GM23338 (cell line): ENCODE measurements at regions not wholly inside any gene's neighbourhood (a gene's known extent, or its start where the extent isn't known, plus 50 kb on each side); places are given as distances from the start of the nearest gene placed in this dataset.

ENCODE experiments used
- ATAC-seq: fragments of 200-7000 bp; cut with Tn5 transposase; 3 replicates; pipeline ENCODE4 v1.9.1; 2020
- DNase-seq: peaks from one replicate; pipeline ENCODE4 v3.0.0-alpha.2; 2015; ENCODE audit warnings: low spot score
- H2AFZ ChIP-seq: fragments of 200-600 bp; sonication (generic); 2 replicates; pipeline ENCODE4 v1.8.0; 2016; ENCODE audit warnings: antibody characterized with exemption, mild to moderate bottlenecking, moderate library complexity
- H3F3A ChIP-seq: fragments of 200-600 bp; sonication (generic); replicated peaks from 2 replicates; pipeline ENCODE4 v1.8.0; 2017; ENCODE audit warnings: antibody characterized with exemption, mixed run types, low read depth
- H3K27ac ChIP-seq: fragments of 200-600 bp; sonication (generic); 2 replicates; pipeline ENCODE4 v1.6.1; 2016; ENCODE audit warnings: low read depth
- H3K27me3 ChIP-seq: fragments of 200-600 bp; sonication (generic); 2 replicates; pipeline ENCODE4 v1.8.0; 2016; ENCODE audit warnings: mild to moderate bottlenecking, mixed run types, moderate library complexity; ENCODE audit not compliant: insufficient read depth
- H3K36me3 ChIP-seq: fragments of 200-600 bp; sonication (generic); 2 replicates; pipeline ENCODE4 v1.8.0; 2016; ENCODE audit warnings: mild to moderate bottlenecking; ENCODE audit not compliant: insufficient read depth
- H3K4me1 ChIP-seq: fragments of 200-600 bp; sonication (generic); 2 replicates; pipeline ENCODE4 v1.8.0; 2016; ENCODE audit warnings: mild to moderate bottlenecking, moderate library complexity; ENCODE audit not compliant: insufficient read depth
- H3K4me2 ChIP-seq: fragments of 200-600 bp; sonication (generic); 2 replicates; pipeline ENCODE4 v1.7.1; 2017; ENCODE audit warnings: mixed run types
- H3K4me3 ChIP-seq: fragments of 200-600 bp; sonication (generic); 2 replicates; pipeline ENCODE4 v1.6.1; 2016; ENCODE audit warnings: mixed run types
- H3K79me2 ChIP-seq: fragments of 200-600 bp; sonication (generic); replicated peaks from 2 replicates; pipeline ENCODE4 v1.8.0; 2017; ENCODE audit warnings: mild to moderate bottlenecking; ENCODE audit not compliant: insufficient read depth
- H3K9me2 ChIP-seq: fragments of 200-600 bp; sonication (generic); 2 replicates; pipeline ENCODE4 v1.8.0; 2017; ENCODE audit not compliant: insufficient read depth
- H4K20me1 ChIP-seq: fragments of 200-600 bp; sonication (generic); replicated peaks from 2 replicates; pipeline ENCODE4 v1.8.0; 2017; ENCODE audit warnings: mild to moderate bottlenecking; ENCODE audit not compliant: insufficient read depth
- H3K27ac Mint-ChIP-seq: 2 replicates; pipeline ENCODE4 v1.8.0; 2020; ENCODE audit warnings: inconsistent platforms, mild to moderate bottlenecking, moderate library complexity, mixed read lengths
- H3K27me3 Mint-ChIP-seq: 3 replicates; pipeline ENCODE4 v1.8.0; 2022; ENCODE audit warnings: low read depth, mild to moderate bottlenecking, moderate library complexity, mixed read lengths, inconsistent platforms; ENCODE audit not compliant: insufficient read depth, poor library complexity
- H3K36me3 Mint-ChIP-seq: 3 replicates; pipeline ENCODE4 v1.8.0; 2021; ENCODE audit warnings: low read depth, mild to moderate bottlenecking, inconsistent platforms, moderate library complexity, mixed read lengths
- H3K4me1 Mint-ChIP-seq: 3 replicates; pipeline ENCODE4 v1.8.0; 2020; ENCODE audit warnings: mild to moderate bottlenecking, inconsistent platforms, mixed read lengths
- H3K4me3 Mint-ChIP-seq: 3 replicates; pipeline ENCODE4 v1.8.0; 2021; ENCODE audit warnings: moderate library complexity, mild to moderate bottlenecking, inconsistent platforms, mixed read lengths
- H3K9me3 Mint-ChIP-seq: 3 replicates; pipeline ENCODE4 v1.8.0; 2020; ENCODE audit warnings: moderate library complexity, mild to moderate bottlenecking, inconsistent platforms, mixed read lengths
- CREB1 ChIP-seq: fragments of 250-450 bp; sonication (Bioruptor Pico); IDR thresholded peaks from 2 replicates; pipeline ENCODE4 v1.5.0; 2020; ENCODE audit warnings: low read depth, mild to moderate bottlenecking, moderate library complexity
- CTCF ChIP-seq, 2 experiments: fragments of 200-600 bp in 1 of 2; sonication (generic) in 1 of 2; conservative IDR thresholded peaks; 2 replicates each; pipeline versions ENCODE4 v1.5.1 to v1.6.1; 2016 to 2017; ENCODE audit warnings: antibody characterized with exemption in 2 of 2, low read depth in 2 of 2, mild to moderate bottlenecking in 2 of 2, moderate library complexity in 1 of 2
- ETS1 ChIP-seq: IDR thresholded peaks from 2 replicates; pipeline ENCODE4 v1.6.1; 2016; ENCODE audit warnings: antibody characterized with exemption
- EZH2 ChIP-seq: fragments of 200-600 bp; sonication (generic); IDR thresholded peaks from one replicate; pipeline ENCODE4 v1.8.0; 2017; ENCODE audit warnings: antibody characterized with exemption, mild to moderate bottlenecking, low read depth; ENCODE audit not compliant: unreplicated experiment
- EZH2phosphoT487 ChIP-seq: fragments of 200-600 bp; sonication (generic); IDR thresholded peaks from one replicate; pipeline ENCODE4 v1.8.1; 2018; ENCODE audit warnings: antibody characterized with exemption; ENCODE audit not compliant: unreplicated experiment
- JUNB ChIP-seq: IDR thresholded peaks from one replicate; pipeline ENCODE4 v1.6.1; 2016; ENCODE audit warnings: antibody characterized with exemption; ENCODE audit not compliant: unreplicated experiment
- NANOG ChIP-seq: IDR thresholded peaks from 2 replicates; pipeline ENCODE4 v1.6.1; 2016; ENCODE audit warnings: antibody characterized with exemption, borderline replicate concordance
- POLR2AphosphoS5 ChIP-seq: IDR thresholded peaks from 2 replicates; pipeline ENCODE4 v1.6.1; 2016; ENCODE audit warnings: antibody characterized with exemption, low read depth
- REST ChIP-seq: IDR thresholded peaks from one replicate; pipeline ENCODE4 v1.6.1; 2018; ENCODE audit warnings: antibody characterized with exemption; ENCODE audit not compliant: unreplicated experiment
- STAT1 ChIP-seq: IDR thresholded peaks from one replicate; pipeline ENCODE4 v1.6.1; 2016; ENCODE audit warnings: antibody characterized with exemption; ENCODE audit not compliant: unreplicated experiment
- ZNF114 ChIP-seq: fragments of 250-450 bp; sonication (Bioruptor Pico); IDR thresholded peaks from 2 replicates; pipeline ENCODE4 v1.5.0; 2020; ENCODE audit warnings: mild to moderate bottlenecking, moderate library complexity
- ZNF331 ChIP-seq: fragments of 250-450 bp; sonication (Bioruptor Pico); IDR thresholded peaks from 2 replicates; pipeline ENCODE4 v1.5.0; 2020; ENCODE audit warnings: low read depth, mild to moderate bottlenecking, moderate library complexity
- ZNF462 ChIP-seq: fragments of 250-450 bp; sonication (Bioruptor Pico); IDR thresholded peaks from 2 replicates; pipeline ENCODE4 v1.5.0; 2020; ENCODE audit warnings: mild to moderate bottlenecking, moderate library complexity

GRCh38 chr11:122601141-122602125 lies 54.1 kb upstream of the UBASH3B start:
- Histone ChIP-seq H3K36me3 (no peaks in the 10 kb centered on the region), H3K27ac (no peak overlapping the region), H3K79me2 (no peaks in the 10 kb centered on the region), H2AFZ (no peak overlapping the region), H3K4me3 (no peak overlapping the region), H3K4me2 (no peak overlapping the region), H3F3A (no peaks in the 10 kb centered on the region), H4K20me1 (no peaks in the 10 kb centered on the region; the same call in 1 of the 2 replicates), H3K27me3 (no peaks in the 10 kb centered on the region), H3K4me1 (0 out of 2 replicates have a peak, but pooled peaks cover 5% of the 10 kb centered on the region), H3K9me2 (no peaks in the 10 kb centered on the region)
- DNase-seq (no peak), ATAC-seq (no peak)
- Mint-ChIP-seq H3K4me1 (peaks cover 9% of the 10 kb centered on the region), H3K27me3 (peaks cover 4% of the 10 kb centered on the region), H3K9me3 (no peaks in the 10 kb centered on the region), H3K27ac (no peak overlapping the region), H3K4me3 (no peak overlapping the region), H3K36me3 (no peaks in the 10 kb centered on the region)
- no peak for TF ChIP-seq REST
- no peak for TF ChIP-seq STAT1
- no peak for TF ChIP-seq EZH2phosphoT487
- TF ChIP-seq CTCF (conservative IDR thresholded peaks at IDR 0.05; ENCODE audit: low read depth in 2 of 2): no peak
- TF ChIP-seq ZNF462 (CRISPR knock-in tag): no peak
- TF ChIP-seq JUNB: no peak
- no peak for TF ChIP-seq ZNF331 (CRISPR knock-in tag)
- TF ChIP-seq EZH2: no peak
- TF ChIP-seq CREB1 (CRISPR knock-in tag): no peak
- TF ChIP-seq ETS1: no peak
- no peak for TF ChIP-seq POLR2AphosphoS5
- TF ChIP-seq NANOG: no peak
- TF ChIP-seq ZNF114: no peak
